Activated T-helper 2 cell treated with anti-CD3 and anti-CD28 coated beads, Interferon-gamma antibody, Interleukin-2, Interleukin-4, amounts not matched to agents 10 μg/mL and 5 μg/mL and 100 μg/mL, durations not matched to agents 14 hours and 24 hours and 36 hours (primary cell): ENCODE measurements at regions not wholly inside any gene's neighbourhood (a gene's known extent, or its start where the extent isn't known, plus 50 kb on each side); places are given as distances from the start of the nearest gene placed in this dataset.
"Not testable (repeated sequence)": the region's sequence is repeated elsewhere in the genome, so short reads cannot be mapped to it uniquely, and the experiment has no call there.

Experiments used
- DNase-seq: peaks from one replicate; pipeline ENCODE4 v3.0.0; 2021; ENCODE audit warnings: low spot score
- H3K27ac Mint-ChIP-seq: one replicate; pipeline ENCODE4 v1.8.0; 2021; ENCODE audit warnings: mixed read lengths
- H3K27me3 Mint-ChIP-seq: one replicate; pipeline ENCODE4 v1.8.0; 2021; ENCODE audit warnings: low read depth, mixed read lengths
- H3K36me3 Mint-ChIP-seq: one replicate; pipeline ENCODE4 v1.8.0; 2021; ENCODE audit warnings: low read depth, mixed read lengths
- H3K4me1 Mint-ChIP-seq: one replicate; pipeline ENCODE4 v1.8.0; 2021; ENCODE audit warnings: low read depth, mixed read lengths
- H3K4me3 Mint-ChIP-seq: one replicate; pipeline ENCODE4 v1.8.0; 2021; ENCODE audit warnings: low read depth, mild to moderate bottlenecking, moderate library complexity, mixed read lengths
- H3K9me3 Mint-ChIP-seq: one replicate; pipeline ENCODE4 v1.8.0; 2021; ENCODE audit warnings: mixed read lengths
- intact Hi-C: fragments of 100-400 bp; cut with micrococcal nuclease; formaldehyde crosslinking; loops from one replicate; pipeline ENCODE4 v1.15.1; 2023

DNA sequence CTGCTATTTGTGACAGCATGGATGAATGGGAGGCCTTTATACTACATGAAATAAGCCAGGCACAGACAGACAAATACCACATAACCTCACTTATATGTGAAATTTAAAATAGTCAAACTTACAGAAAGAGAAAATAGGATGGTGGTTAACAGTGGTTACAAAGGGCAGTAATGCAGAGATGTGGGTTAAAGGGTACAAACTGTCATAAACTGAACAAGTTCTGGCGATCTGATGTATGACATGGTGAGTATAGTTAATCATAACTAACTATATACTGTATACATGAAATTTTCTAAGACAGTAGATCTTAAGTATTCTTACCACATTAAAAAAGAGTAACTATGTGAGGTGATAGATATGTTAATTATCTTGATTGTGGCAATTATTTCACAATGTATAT is 558.1 kb upstream of the ZNF804A start:
- no peak for DNase-seq
- intact Hi-C loops: no loop called here
- Mint-ChIP-seq H3K27ac (no peak overlapping the region), H3K36me3 (no peaks in the 10 kb centered on the region), H3K4me1 (no peaks in the 10 kb centered on the region), H3K9me3 (no peaks in the 10 kb centered on the region), H3K27me3 (no peaks in the 10 kb centered on the region), H3K4me3 (no peak overlapping the region)

DNA sequence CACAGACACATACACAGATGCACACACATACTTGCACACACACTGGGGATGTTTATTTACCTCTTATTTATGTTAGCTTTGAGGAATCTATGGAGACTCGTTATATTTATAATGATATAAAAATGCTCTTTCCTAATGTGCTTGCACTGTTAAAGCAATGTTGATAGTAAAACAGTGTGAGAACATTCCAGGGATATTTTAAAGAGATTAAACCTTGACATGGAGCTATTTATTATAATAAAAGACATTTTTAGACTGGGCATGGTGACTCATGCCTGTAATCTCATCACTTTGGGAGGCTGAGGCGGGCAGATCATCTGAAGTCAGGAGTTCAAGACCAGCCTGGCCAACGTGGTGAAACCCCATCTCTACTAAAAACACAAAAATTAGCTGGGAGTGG is 557.3 kb upstream of the ZNF804A start:
- Mint-ChIP-seq H3K27ac (no peak overlapping the region), H3K4me1 (no peaks in the 10 kb centered on the region), H3K27me3 (no peaks in the 10 kb centered on the region), H3K36me3 (no peaks in the 10 kb centered on the region), H3K9me3 (no peaks in the 10 kb centered on the region), H3K4me3 (no peak overlapping the region)
- no peak for DNase-seq
- intact Hi-C loops: no loop called here

DNA sequence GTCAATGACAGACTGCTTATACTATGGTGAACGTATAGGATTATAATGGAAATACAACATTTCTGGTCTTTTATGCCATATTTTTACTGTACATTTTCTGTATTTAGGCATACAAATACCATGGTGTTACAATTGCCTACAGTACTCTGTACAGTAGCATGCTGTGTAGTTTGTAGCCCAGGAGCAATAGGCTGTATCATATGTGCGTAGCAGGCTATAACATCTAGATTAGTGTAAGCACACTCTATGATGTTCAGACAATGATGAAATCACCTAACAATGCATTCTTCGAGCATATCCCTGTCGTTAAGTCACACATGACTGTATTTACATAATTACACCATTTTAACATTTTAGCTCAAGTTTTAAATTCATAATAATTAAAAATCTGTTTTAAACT is 556.6 kb upstream of the ZNF804A start:
- Mint-ChIP-seq H3K36me3 (no peaks in the 10 kb centered on the region), H3K27ac (no peak overlapping the region), H3K9me3 (no peaks in the 10 kb centered on the region), H3K27me3 (no peaks in the 10 kb centered on the region), H3K4me1 (no peaks in the 10 kb centered on the region), H3K4me3 (no peak overlapping the region)
- no peak for DNase-seq
- intact Hi-C loops: no loop called here

DNA sequence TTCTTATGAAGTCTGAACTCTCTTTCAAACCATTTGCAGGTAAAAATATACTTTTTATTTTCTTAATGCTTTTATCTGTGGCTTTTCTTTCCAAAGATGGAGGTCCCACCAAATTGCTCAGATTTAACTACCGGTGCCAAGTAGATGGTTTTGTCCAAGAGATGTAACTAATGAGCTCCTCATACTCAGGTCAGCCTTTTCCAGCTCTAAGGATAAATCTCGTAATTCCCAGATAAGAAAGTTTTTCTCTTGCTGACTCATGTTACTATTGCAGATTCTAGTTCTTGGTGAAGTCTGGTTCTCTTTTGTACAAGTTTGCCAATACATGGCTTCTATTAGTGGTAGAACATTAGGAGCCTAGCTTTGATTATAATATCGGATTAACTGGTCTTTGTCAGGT is 550.8 kb upstream of the ZNF804A start:
- H3K4me1 Mint-ChIP-seq: no peaks in the 10 kb centered on the region
- intact Hi-C loops: no loop called here
- no peaks in the 10 kb centered on the region for H3K9me3 Mint-ChIP-seq
- H3K27ac Mint-ChIP-seq: no peak overlapping the region
- H3K27me3 Mint-ChIP-seq: no peaks in the 10 kb centered on the region
- H3K4me3 Mint-ChIP-seq: no peak overlapping the region
- no peaks in the 10 kb centered on the region for H3K36me3 Mint-ChIP-seq
- no peak for DNase-seq

DNA sequence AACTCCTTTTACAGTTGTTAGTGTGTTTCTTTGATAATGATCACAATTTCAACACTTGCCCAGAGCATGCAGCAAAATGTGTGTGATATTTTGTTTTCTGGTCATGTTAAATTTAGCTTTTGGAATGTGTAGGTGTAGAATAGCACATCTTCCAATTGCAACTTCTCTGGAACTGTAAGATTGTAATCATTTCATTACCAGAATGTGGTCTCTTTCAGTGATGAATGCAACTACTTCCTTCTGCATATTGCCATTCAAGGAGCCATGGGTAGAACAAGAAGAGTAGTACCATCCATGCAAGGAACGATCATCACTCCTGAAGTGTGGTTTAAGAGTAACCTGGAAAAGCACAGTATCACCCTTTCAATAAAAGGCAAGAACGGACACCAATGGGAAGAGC is 548.8 kb upstream of the ZNF804A start:
- Mint-ChIP-seq H3K9me3 (no peaks in the 10 kb centered on the region), H3K36me3 (no peaks in the 10 kb centered on the region), H3K27me3 (no peaks in the 10 kb centered on the region), H3K27ac (no peak overlapping the region), H3K4me3 (no peak overlapping the region), H3K4me1 (no peaks in the 10 kb centered on the region)
- intact Hi-C loops: no loop called here
- DNase-seq: no peak

DNA sequence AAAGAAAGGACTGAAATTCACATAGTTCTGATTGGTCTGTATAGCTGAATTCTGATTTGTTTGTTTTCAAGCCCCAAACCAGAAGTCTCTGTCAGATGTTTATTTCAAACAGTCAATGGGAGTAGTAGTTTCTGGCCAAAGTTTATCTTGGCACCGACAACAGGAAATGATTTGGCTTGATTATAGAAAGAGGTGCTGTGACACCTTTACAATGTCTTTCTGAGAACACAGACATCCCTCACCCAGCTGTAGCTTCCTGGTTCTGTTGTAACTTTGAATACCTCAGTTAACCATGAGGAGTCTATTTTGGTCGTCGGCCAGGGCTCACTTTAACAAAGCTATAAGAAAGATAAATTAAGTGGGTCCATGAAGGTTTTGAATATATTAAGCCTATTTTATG is 545.0 kb upstream of the ZNF804A start:
- DNase-seq: no peak
- Mint-ChIP-seq H3K36me3 (no peaks in the 10 kb centered on the region), H3K27ac (no peak overlapping the region), H3K27me3 (no peaks in the 10 kb centered on the region), H3K9me3 (no peaks in the 10 kb centered on the region), H3K4me3 (no peak overlapping the region), H3K4me1 (no peaks in the 10 kb centered on the region)
- intact Hi-C loops: no loop called here

DNA sequence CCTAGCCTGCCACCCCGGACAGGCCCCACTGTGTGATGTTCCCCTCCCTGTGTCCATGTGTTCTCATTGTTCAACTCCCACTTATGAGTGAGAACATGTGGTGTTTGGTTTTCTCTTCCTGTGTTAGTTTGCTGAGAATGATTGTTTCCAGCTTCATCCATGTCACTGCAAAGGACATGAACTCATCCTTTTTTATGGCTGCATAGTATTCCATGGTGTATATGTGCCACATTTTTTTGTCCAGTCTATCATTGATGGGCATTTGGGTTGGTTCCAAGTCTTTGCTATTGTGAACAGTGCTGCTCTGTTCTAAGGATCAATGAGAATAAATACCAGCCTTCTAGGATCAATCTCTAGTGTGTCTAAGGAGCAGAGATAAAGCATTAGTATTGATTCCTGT is 543.9 kb upstream of the ZNF804A start:
- H3K36me3 Mint-ChIP-seq, H3K27ac Mint-ChIP-seq, H3K27me3 Mint-ChIP-seq, H3K4me1 Mint-ChIP-seq, H3K4me3 Mint-ChIP-seq, DNase-seq, intact Hi-C loops, H3K9me3 Mint-ChIP-seq: not testable (repeated sequence)

DNA sequence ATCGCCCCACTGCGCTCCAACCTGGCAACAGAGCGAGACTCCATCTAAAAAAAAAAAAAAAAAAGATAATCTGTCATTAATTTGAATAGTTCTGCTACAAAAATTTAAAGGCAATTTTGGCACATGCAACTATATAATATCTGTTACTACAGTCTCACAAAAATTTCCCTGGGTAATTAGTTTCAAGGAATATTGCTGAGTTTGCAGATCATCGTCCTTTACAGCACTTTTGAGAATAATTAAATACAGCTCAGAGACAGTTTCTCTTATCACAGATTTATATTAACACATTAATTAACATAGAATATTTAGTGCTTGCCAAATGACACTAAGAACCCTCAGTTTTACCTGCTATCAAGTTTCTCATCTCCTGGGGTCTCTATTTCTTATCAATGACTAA is 540.4 kb upstream of the ZNF804A start:
- Mint-ChIP-seq H3K36me3 (no peaks in the 10 kb centered on the region), H3K4me1 (no peaks in the 10 kb centered on the region), H3K9me3 (no peaks in the 10 kb centered on the region), H3K4me3 (no peak overlapping the region), H3K27ac (no peak overlapping the region), H3K27me3 (no peaks in the 10 kb centered on the region)
- DNase-seq: no peak
- intact Hi-C loops: no loop called here

DNA sequence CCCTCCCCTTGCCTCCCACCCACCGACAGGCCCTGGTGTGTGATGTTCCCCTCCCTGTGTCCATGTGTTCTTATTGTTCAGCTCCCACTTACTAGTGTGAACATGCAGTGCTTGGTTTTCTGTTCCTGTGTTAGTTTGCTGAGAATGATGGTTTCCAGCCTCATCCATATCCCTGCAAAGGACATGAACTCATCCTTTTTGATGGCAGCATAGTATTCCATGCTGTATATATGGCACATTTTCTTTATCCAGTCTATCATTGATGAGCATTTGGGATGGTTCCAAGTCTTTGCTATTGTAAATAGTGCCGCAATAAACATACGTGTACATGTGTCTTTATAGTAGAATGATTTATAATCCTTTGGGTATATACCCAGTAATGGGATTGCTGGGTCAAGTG is 538.1 kb upstream of the ZNF804A start:
- H3K4me1 Mint-ChIP-seq, H3K9me3 Mint-ChIP-seq, H3K27ac Mint-ChIP-seq, DNase-seq, H3K27me3 Mint-ChIP-seq, H3K36me3 Mint-ChIP-seq, H3K4me3 Mint-ChIP-seq, intact Hi-C loops: not testable (repeated sequence)

DNA sequence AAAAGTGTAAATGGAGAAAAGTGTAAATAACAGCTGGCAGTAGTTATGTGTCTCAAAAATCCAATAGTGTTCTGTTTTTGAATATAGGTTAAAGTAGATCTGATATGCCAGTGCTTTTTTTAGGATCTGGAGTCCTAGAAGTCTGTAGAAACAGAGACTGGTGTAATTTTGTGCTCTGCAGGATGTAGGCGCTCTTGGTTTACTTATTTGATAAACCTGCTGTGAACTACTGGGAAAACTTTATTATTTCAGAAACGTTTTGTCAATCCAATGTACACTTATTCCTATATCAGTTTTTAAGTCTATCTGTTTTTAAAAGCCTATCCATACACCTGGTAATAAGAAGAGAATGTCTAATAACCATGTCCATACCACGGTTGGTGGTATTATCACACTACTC is 530.8 kb upstream of the ZNF804A start:
- Mint-ChIP-seq H3K4me1 (no peaks in the 10 kb centered on the region), H3K27me3 (no peaks in the 10 kb centered on the region), H3K27ac (no peak overlapping the region), H3K9me3 (peaks cover 9% of the 10 kb centered on the region), H3K4me3 (no peak overlapping the region), H3K36me3 (no peaks in the 10 kb centered on the region)
- intact Hi-C loops: no loop called here
- no peak for DNase-seq

DNA sequence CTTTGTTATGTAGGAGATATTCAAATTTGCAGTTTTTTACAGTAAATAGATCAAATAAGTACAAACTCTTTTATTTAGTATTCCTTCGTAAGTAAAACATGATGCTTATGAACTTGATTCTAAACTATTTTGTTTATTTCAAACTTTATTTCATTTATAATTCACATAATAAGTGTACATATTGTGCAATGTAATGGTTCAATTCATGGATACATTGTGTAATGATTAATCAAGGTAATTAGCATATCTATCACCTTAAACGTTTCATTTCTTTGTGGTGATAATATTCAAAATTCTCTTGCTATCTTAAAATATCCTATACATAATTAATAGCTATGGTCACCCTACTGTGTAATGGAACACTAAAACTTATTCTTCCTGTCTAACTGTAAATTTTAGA is 525.9 kb upstream of the ZNF804A start:
- DNase-seq: no peak
- no peaks in the 10 kb centered on the region for H3K4me1 Mint-ChIP-seq
- H3K27ac Mint-ChIP-seq: no peak overlapping the region
- H3K9me3 Mint-ChIP-seq: no peaks in the 10 kb centered on the region
- H3K27me3 Mint-ChIP-seq: no peaks in the 10 kb centered on the region
- no peak overlapping the region for H3K4me3 Mint-ChIP-seq
- intact Hi-C loops: no loop called here
- H3K36me3 Mint-ChIP-seq: no peaks in the 10 kb centered on the region

DNA sequence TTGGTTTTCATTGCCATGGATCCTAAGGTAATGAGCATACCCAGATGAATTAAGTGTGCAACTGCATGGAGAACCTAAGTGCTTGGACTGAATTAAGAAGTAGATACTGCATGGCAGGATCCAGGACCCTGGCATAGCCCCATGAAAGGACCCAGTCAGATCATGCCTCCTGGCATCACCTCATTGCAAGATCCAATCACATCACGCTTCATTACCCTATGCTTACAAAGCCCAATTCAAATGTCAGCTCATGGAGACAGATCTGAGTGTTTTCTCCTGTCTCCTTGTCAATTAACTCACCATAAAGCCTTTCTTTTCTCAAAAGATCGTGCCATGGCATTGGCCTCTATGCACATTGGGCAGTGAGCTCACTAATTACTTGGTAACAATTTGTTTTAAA is 519.8 kb upstream of the ZNF804A start:
- H3K36me3 Mint-ChIP-seq: no peaks in the 10 kb centered on the region
- H3K4me1 Mint-ChIP-seq: no peaks in the 10 kb centered on the region
- no peaks in the 10 kb centered on the region for H3K27me3 Mint-ChIP-seq
- H3K9me3 Mint-ChIP-seq: no peaks in the 10 kb centered on the region
- no peak overlapping the region for H3K4me3 Mint-ChIP-seq
- DNase-seq: no peak
- H3K27ac Mint-ChIP-seq: no peak overlapping the region
- intact Hi-C loops: no loop called here

DNA sequence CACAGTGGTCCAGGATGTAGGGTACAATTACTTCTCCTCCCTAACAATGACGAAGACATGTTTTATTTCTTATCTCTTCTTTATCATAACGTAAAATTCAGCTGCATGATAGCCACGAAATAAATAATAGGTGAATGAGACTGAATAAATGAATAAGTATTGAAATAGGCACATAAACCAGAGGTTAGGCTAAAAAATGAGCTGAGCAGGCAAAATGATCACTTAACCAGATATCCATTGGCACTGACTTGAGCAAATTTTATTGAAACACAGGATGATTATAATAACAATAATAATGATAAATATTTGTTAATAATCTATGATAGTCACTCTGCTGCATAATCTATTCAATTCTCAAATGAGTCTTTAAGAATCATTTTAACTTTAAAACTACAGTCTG is 506.9 kb upstream of the ZNF804A start:
- Mint-ChIP-seq H3K4me3 (no peak overlapping the region), H3K27me3 (no peaks in the 10 kb centered on the region), H3K9me3 (peaks cover 2% of the 10 kb centered on the region), H3K4me1 (no peaks in the 10 kb centered on the region), H3K36me3 (no peaks in the 10 kb centered on the region), H3K27ac (no peak overlapping the region)
- DNase-seq: no peak
- intact Hi-C loops: no loop called here

DNA sequence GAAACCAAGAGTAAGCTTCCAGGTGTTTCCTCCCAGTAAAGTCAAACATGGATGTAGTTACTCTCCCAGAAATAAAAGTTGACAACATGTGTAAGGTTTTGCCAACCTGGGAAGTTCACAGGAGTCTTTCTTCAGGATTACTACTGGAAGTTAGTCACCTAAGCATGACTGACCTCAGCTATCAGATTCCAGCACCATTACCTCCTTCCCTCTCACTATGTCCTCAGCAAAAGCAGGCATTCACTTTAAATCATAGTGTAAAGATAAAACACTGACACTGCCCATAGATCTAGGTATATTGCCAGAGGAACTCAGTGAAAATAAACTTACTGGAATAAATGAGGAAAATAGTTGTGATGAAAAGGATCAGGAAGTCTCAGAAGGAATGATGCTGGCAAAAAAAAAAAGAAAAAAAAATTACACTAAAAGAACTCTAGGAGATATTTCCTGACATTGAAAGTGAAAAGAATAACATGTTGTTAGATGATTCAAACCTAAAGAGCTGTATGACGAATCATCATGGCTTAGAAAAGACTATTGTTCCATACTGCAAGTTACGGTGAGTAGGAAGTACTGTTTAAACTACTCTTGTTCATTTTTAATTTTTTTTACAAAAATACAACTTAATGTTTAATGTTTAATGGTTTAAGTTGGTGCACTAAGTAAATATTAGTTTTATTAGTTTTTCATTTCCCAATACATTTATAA is 484.5 kb upstream of the ZNF804A start:
- Mint-ChIP-seq H3K4me1 (no peaks in the 10 kb centered on the region), H3K27me3 (no peaks in the 10 kb centered on the region), H3K4me3 (no peak overlapping the region), H3K36me3 (no peaks in the 10 kb centered on the region), H3K27ac (no peak overlapping the region), H3K9me3 (peaks cover 2% of the 10 kb centered on the region)
- DNase-seq: no peak
- intact Hi-C loops: no loop called here
